ENCODE measurements at regions not wholly inside any gene's neighbourhood (a gene's known extent, or its start where the extent isn't known, plus 50 kb on each side); places are given as distances from the start of the nearest gene placed in this dataset.
"Not testable (repeated sequence)": the region's sequence is repeated elsewhere in the genome, so short reads cannot be mapped to it uniquely, and the experiment has no call there.

GRCh38 chr14:35218176-35218575 lies 74.0 kb upstream of the PSMA6 start:
- not testable (repeated sequence) for DNase-seq (ENCODE audit: low spot score in 2 of 2); ATAC-seq; H3K27ac Mint-ChIP-seq; H3K9me3 Mint-ChIP-seq
- peaks cover 0 to 13% of the 10 kb centered on the region in 2 donors for H3K36me3 Mint-ChIP-seq

GRCh38 chr14:35218963-35219362 lies 73.2 kb upstream of the PSMA6 start:
- DNase-seq (ENCODE audit: low spot score in 2 of 2) (no peak), ATAC-seq (no peak)
- H3K27ac Mint-ChIP-seq: no peak overlapping the region
- peaks cover 0 to 13% of the 10 kb centered on the region in 2 donors for H3K36me3 Mint-ChIP-seq
- no peaks in the 10 kb centered on the region for H3K9me3 Mint-ChIP-seq

- ATAC-seq (no peak), DNase-seq (ENCODE audit: low spot score in 2 of 2) (no peak)
- Mint-ChIP-seq H3K36me3 (peaks cover 0 to 13% of the 10 kb centered on the region in 2 donors), H3K9me3 (no peaks in the 10 kb centered on the region), H3K27ac (no peak overlapping the region)
Measured at GRCh38 chr14:35220027-35220676, 72.0 kb upstream of the PSMA6 start.

GRCh38 chr14:35220920-35221319 lies 71.3 kb upstream of the PSMA6 start:
- ATAC-seq (no peak), DNase-seq (ENCODE audit: low spot score in 2 of 2) (no peak)
- Mint-ChIP-seq H3K27ac (no peak overlapping the region), H3K36me3 (peaks cover 0 to 13% of the 10 kb centered on the region in 2 donors), H3K9me3 (no peaks in the 10 kb centered on the region)

GRCh38 chr14:35221462-35221861 lies 70.7 kb upstream of the PSMA6 start:
- peaks cover 0 to 13% of the 10 kb centered on the region in 2 donors for H3K36me3 Mint-ChIP-seq
- DNase-seq (ENCODE audit: low spot score in 2 of 2) (no peak), ATAC-seq (no peak)
- no peak overlapping the region for H3K27ac Mint-ChIP-seq
- no peaks in the 10 kb centered on the region for H3K9me3 Mint-ChIP-seq

- no peaks in the 10 kb centered on the region for H3K9me3 Mint-ChIP-seq
Measured at GRCh38 chr14:35222324-35222723, 69.9 kb upstream of the PSMA6 start.

GRCh38 chr14:35222872-35223466 lies 69.2 kb upstream of the PSMA6 start:
- DNase-seq (ENCODE audit: low spot score in 2 of 2): no peak
- Mint-ChIP-seq H3K9me3 (no peaks in the 10 kb centered on the region), H3K27ac (peak overlapping the region in 1 of 2 donors; percentile 56), H3K36me3 (peaks cover 0 to 8% of the 10 kb centered on the region in 2 donors)
- peak; percentile 26 to 76 for ATAC-seq

More at GRCh38 chr14:35222324-35222723, 69.9 kb upstream of the PSMA6 start:
- no peak for DNase-seq (ENCODE audit: low spot score in 2 of 2)
- no peak for ATAC-seq
- Mint-ChIP-seq H3K27ac (no peak overlapping the region), H3K36me3 (peaks cover 0 to 13% of the 10 kb centered on the region in 2 donors)

- DNase-seq (ENCODE audit: low spot score in 2 of 2) (no peak), ATAC-seq (peak in 1 of 2 donors; percentile 18)
- Mint-ChIP-seq H3K36me3 (peaks cover 0 to 8% of the 10 kb centered on the region in 2 donors), H3K27ac (no peak overlapping the region), H3K9me3 (no peaks in the 10 kb centered on the region)
Measured at GRCh38 chr14:35223927-35224326, 68.3 kb upstream of the PSMA6 start.

GRCh38 chr14:35224615-35225014 lies 67.6 kb upstream of the PSMA6 start:
- DNase-seq (ENCODE audit: low spot score in 2 of 2) (no peak), ATAC-seq (no peak)
- Mint-ChIP-seq H3K36me3 (peaks cover 0 to 5% of the 10 kb centered on the region in 2 donors), H3K27ac (no peak overlapping the region), H3K9me3 (no peaks in the 10 kb centered on the region)

- ATAC-seq: peak in 1 of 2 donors; percentile 60
- no peak overlapping the region for H3K27ac Mint-ChIP-seq
Measured at GRCh38 chr14:35229084-35229791, 62.9 kb upstream of the PSMA6 start.

GRCh38 chr14:35229792-35230089 lies 62.4 kb upstream of the PSMA6 start:
- ATAC-seq: peak in 1 of 2 donors; percentile 32
- H3K36me3 Mint-ChIP-seq: no peaks in the 10 kb centered on the region
- H3K27ac Mint-ChIP-seq: no peak overlapping the region
- no peak for DNase-seq (ENCODE audit: low spot score in 2 of 2)
- no peaks in the 10 kb centered on the region for H3K9me3 Mint-ChIP-seq

More at GRCh38 chr14:35229084-35229791, 62.9 kb upstream of the PSMA6 start:
- no peak for DNase-seq (ENCODE audit: low spot score in 2 of 2)
- Mint-ChIP-seq H3K9me3 (no peaks in the 10 kb centered on the region), H3K36me3 (no peaks in the 10 kb centered on the region)

- H3K27ac Mint-ChIP-seq: no peak overlapping the region
- no peaks in the 10 kb centered on the region for H3K9me3 Mint-ChIP-seq
- no peaks in the 10 kb centered on the region for H3K36me3 Mint-ChIP-seq
- DNase-seq (ENCODE audit: low spot score in 2 of 2) (no peak), ATAC-seq (no peak)
Measured at GRCh38 chr14:35231207-35231760, 60.9 kb upstream of the PSMA6 start.

- no peak overlapping the region for H3K27ac Mint-ChIP-seq
- no peak for DNase-seq (ENCODE audit: low spot score in 2 of 2)
- H3K36me3 Mint-ChIP-seq: no peaks in the 10 kb centered on the region
- no peaks in the 10 kb centered on the region for H3K9me3 Mint-ChIP-seq
- ATAC-seq: no peak
Measured at GRCh38 chr14:35234012-35234805, 58.0 kb upstream of the PSMA6 start.

- Mint-ChIP-seq H3K27ac (no peak overlapping the region), H3K36me3 (no peaks in the 10 kb centered on the region), H3K9me3 (no peaks in the 10 kb centered on the region)
- DNase-seq (ENCODE audit: low spot score in 2 of 2) (no peak), ATAC-seq (no peak)
Measured at GRCh38 chr14:35235840-35236239, 56.3 kb upstream of the PSMA6 start.

GRCh38 chr14:35236806-35237205 lies 55.4 kb upstream of the PSMA6 start:
- no peaks in the 10 kb centered on the region for H3K9me3 Mint-ChIP-seq
- DNase-seq (ENCODE audit: low spot score in 2 of 2) (no peak), ATAC-seq (no peak)
- peak overlapping the region; percentile 0 for H3K27ac Mint-ChIP-seq
- H3K36me3 Mint-ChIP-seq: no peaks in the 10 kb centered on the region

GRCh38 chr14:35240231-35240630 lies 52.0 kb upstream of the PSMA6 start:
- ATAC-seq: no peak
- DNase-seq (ENCODE audit: low spot score in 2 of 2): no peak
- Mint-ChIP-seq H3K36me3 (no peaks in the 10 kb centered on the region), H3K9me3 (no peaks in the 10 kb centered on the region), H3K27ac (no peak overlapping the region)

Measured in activated naive CD4-positive, alpha-beta T cell treated with anti-CD3 and anti-CD28 coated beads, Interleukin-2, amount 50 U/mL, for 72 hours (primary cell).